ENCODE measurements at regions not wholly inside any gene's neighbourhood (a gene's known extent, or its start where the extent isn't known, plus 50 kb on each side); places are given as distances from the start of the nearest gene placed in this dataset.

GRCh38 chr1:233737341-233737740 is 123.4 kb downstream of the KCNK1 start:
- Mint-ChIP-seq H3K36me3 (ENCODE audit: low read depth) (no peaks in the 10 kb centered on the region), H3K27ac (no peak overlapping the region), H3K4me3 (no peak overlapping the region), H3K27me3 (no peaks in the 10 kb centered on the region), H3K4me1 (no peaks in the 10 kb centered on the region), H3K9me3 (no peaks in the 10 kb centered on the region)
- no peak for ATAC-seq (ENCODE audit: low read depth)
- DNase-seq = no peak
- no peak for TF ChIP-seq CTCF (IDR thresholded peaks at IDR 0.05)
- CTCF ChIA-PET = no interaction called here
- intact Hi-C loops (cut with micrococcal nuclease) = no loop called here
- POLR2A ChIA-PET = no interaction called here

GRCh38 chr1:233738396-233738795 is 124.5 kb downstream of the KCNK1 start:
- ChIA-PET CTCF (no interaction called here), POLR2A (no interaction called here)
- ATAC-seq (ENCODE audit: low read depth) = no peak
- H3K27ac Mint-ChIP-seq = no peak overlapping the region
- no peaks in the 10 kb centered on the region for H3K4me1 Mint-ChIP-seq
- intact Hi-C loops (cut with micrococcal nuclease) = no loop called here
- H3K36me3 Mint-ChIP-seq (ENCODE audit: low read depth) = no peaks in the 10 kb centered on the region
- no peaks in the 10 kb centered on the region for H3K27me3 Mint-ChIP-seq
- DNase-seq = no peak
- TF ChIP-seq CTCF (IDR thresholded peaks at IDR 0.05) = no peak
- no peaks in the 10 kb centered on the region for H3K9me3 Mint-ChIP-seq
- H3K4me3 Mint-ChIP-seq = no peak overlapping the region

- CTCF ChIA-PET = no interaction called here
- Mint-ChIP-seq H3K27ac (no peak overlapping the region), H3K4me3 (no peak overlapping the region), H3K4me1 (no peaks in the 10 kb centered on the region), H3K36me3 (ENCODE audit: low read depth) (no peaks in the 10 kb centered on the region), H3K9me3 (no peaks in the 10 kb centered on the region), H3K27me3 (no peaks in the 10 kb centered on the region)
- intact Hi-C loops (cut with micrococcal nuclease) = no loop called here
- POLR2A ChIA-PET = no interaction called here
- DNase-seq (no peak), ATAC-seq (ENCODE audit: low read depth) (no peak)
- TF ChIP-seq CTCF (IDR thresholded peaks at IDR 0.05) = no peak
Measured at GRCh38 chr1:233738850-233739249, 124.9 kb downstream of the KCNK1 start.

- no peak for TF ChIP-seq CTCF (IDR thresholded peaks at IDR 0.05)
- ChIA-PET POLR2A (no interaction called here), CTCF (no interaction called here)
- H3K9me3 Mint-ChIP-seq = no peaks in the 10 kb centered on the region
- no peak for ATAC-seq (ENCODE audit: low read depth)
- H3K27ac Mint-ChIP-seq = no peak overlapping the region
- H3K4me1 Mint-ChIP-seq = no peaks in the 10 kb centered on the region
- DNase-seq = no peak
- no peaks in the 10 kb centered on the region for H3K36me3 Mint-ChIP-seq (ENCODE audit: low read depth)
- H3K4me3 Mint-ChIP-seq = no peak overlapping the region
- no peaks in the 10 kb centered on the region for H3K27me3 Mint-ChIP-seq
- intact Hi-C loops (cut with micrococcal nuclease) = no loop called here
Measured at GRCh38 chr1:233744779-233745513, 131.0 kb downstream of the KCNK1 start.

DNA sequence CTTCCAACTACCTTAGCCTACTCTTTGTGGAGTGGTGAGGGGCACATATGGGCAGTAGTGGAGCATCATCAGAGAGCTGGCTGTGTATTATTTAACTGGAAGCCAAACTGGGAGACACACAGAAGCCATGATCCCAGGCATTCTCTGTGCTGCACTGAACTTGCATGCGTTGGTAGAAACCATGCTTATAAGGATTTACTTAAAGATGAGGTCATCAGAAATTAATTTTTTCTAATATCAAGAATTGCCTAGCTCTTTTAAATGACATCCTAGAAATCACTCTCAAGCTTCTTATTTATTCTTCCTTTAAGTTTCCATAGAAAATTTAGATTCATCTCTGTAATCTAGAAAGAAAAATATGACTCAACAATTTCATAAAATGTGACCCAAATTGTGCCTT is 136.2 kb downstream of the KCNK1 start:
- Mint-ChIP-seq H3K36me3 (ENCODE audit: low read depth) (no peaks in the 10 kb centered on the region), H3K9me3 (no peaks in the 10 kb centered on the region), H3K4me3 (no peak overlapping the region), H3K4me1 (no peaks in the 10 kb centered on the region), H3K27ac (no peak overlapping the region), H3K27me3 (no peaks in the 10 kb centered on the region)
- no peak for DNase-seq
- no peak for ATAC-seq (ENCODE audit: low read depth)
- TF ChIP-seq CTCF (IDR thresholded peaks at IDR 0.05) = no peak
- CTCF ChIA-PET = no interaction called here
- intact Hi-C loops (cut with micrococcal nuclease) = no loop called here
- POLR2A ChIA-PET = no interaction called here

All from activated B cell treated with CpG ODN at 0.5 μM for 24 hours (primary cell).